SK-N-SH (cell line): ENCODE measurements at regions not wholly inside any gene's neighbourhood (a gene's known extent, or its start where the extent isn't known, plus 50 kb on each side); places are given as distances from the start of the nearest gene placed in this dataset.

ENCODE experiments used
- CTCF ChIA-PET: fragments of 300-600, 350-600 bp; formaldehyde crosslinking; extraction: SDS; loops from one replicate; lab custom pipeline; 2021; lab: Yijun Ruan, JAX
- POLR2A ChIA-PET: fragments of 350-600 bp; sonication (Branson Sonifier 250); formaldehyde crosslinking; extraction: SDS; loops from one replicate; lab custom pipeline; 2020; ENCODE audit warnings: antibody characterized with exemption, inconsistent platforms; lab: Yijun Ruan, JAX
- DNase-seq: peaks from one replicate; pipeline ENCODE4 v3.0.0; 2012
- H2AFZ ChIP-seq: fragments of 200-600 bp; sonication (generic); 2 replicates; pipeline ENCODE4 v1.8.1; 2016; ENCODE audit warnings: antibody characterized with exemption, mild to moderate bottlenecking, low read depth
- H3F3A ChIP-seq: fragments of 200-600 bp; sonication (generic); replicated peaks from 2 replicates; pipeline ENCODE3; 2016; ENCODE audit warnings: antibody characterized with exemption, mild to moderate bottlenecking; ENCODE audit not compliant: insufficient read depth
- H3K27ac ChIP-seq, 2 experiments: fragments of 200-500 bp in 1 of 2; fragments of 200-600 bp in 1 of 2; sonication (Bioruptor generic) in 1 of 2; sonication (generic), shearing (Covaris generic) in 1 of 2; 2 replicates each; pipeline versions ENCODE4 v1.5.1 to v1.6.1; 2014 to 2016; ENCODE audit warnings: low read depth in 2 of 2, inconsistent platforms in 1 of 2, low read length in 1 of 2, mild to moderate bottlenecking in 1 of 2, mixed read lengths in 1 of 2
- H3K27me3 ChIP-seq: fragments of 200-600 bp; sonication (generic), shearing (Covaris generic); 2 replicates; pipeline ENCODE4 v1.6.1; 2016; ENCODE audit warnings: mixed run types; ENCODE audit not compliant: insufficient read depth
- H3K36me3 ChIP-seq, 2 experiments: fragments of 200-500 bp in 1 of 2; fragments of 200-600 bp in 1 of 2; sonication (Bioruptor generic) in 1 of 2; sonication (generic) in 1 of 2; replicated peaks in 1 of 2; 2 replicates each; pipeline versions ENCODE3 to v1.5.1; 2014 to 2016; ENCODE audit warnings: low read length in 1 of 2, mild to moderate bottlenecking in 1 of 2; ENCODE audit not compliant: insufficient read depth in 2 of 2, control insufficient read depth in 1 of 2
- H3K4me1 ChIP-seq, 2 experiments: fragments of 200-500 bp in 1 of 2; fragments of 200-600 bp in 1 of 2; sonication (Bioruptor generic) in 1 of 2; sonication (generic), shearing (Covaris generic) in 1 of 2; 2 replicates each; pipeline versions ENCODE4 v1.5.1 to v1.6.1; 2014 to 2016; ENCODE audit warnings: low read depth in 1 of 2, low read length in 1 of 2, mixed run types in 1 of 2; ENCODE audit not compliant: insufficient read depth in 2 of 2, control insufficient read depth in 1 of 2
- H3K4me2 ChIP-seq: fragments of 200-600 bp; sonication (generic), shearing (Covaris generic); 2 replicates; pipeline ENCODE4 v1.6.1; 2017; ENCODE audit warnings: mixed run types
- H3K4me3 ChIP-seq, 2 experiments: fragments of 200-500 bp in 1 of 2; fragments of 200-600 bp in 1 of 2; sonication (Bioruptor generic) in 1 of 2; sonication (generic), shearing (Covaris generic) in 1 of 2; 2 replicates each; pipeline versions ENCODE4 v1.5.1 to v1.8.1; 2014 to 2016; ENCODE audit warnings: low read depth in 2 of 2, inconsistent platforms in 1 of 2, low read length in 1 of 2, mild to moderate bottlenecking in 1 of 2, mixed read lengths in 1 of 2, moderate library complexity in 1 of 2
- H3K79me2 ChIP-seq: fragments of 200-600 bp; sonication (generic); 2 replicates; pipeline ENCODE4 v1.8.1; 2017; ENCODE audit warnings: mild to moderate bottlenecking; ENCODE audit not compliant: insufficient read depth
- H3K9ac ChIP-seq: fragments of 200-600 bp; sonication (generic); 2 replicates; pipeline ENCODE4 v1.6.1; 2017; ENCODE audit warnings: mixed run types
- H3K9me2 ChIP-seq: fragments of 200-600 bp; sonication (generic); 2 replicates; pipeline ENCODE4 v1.6.1; 2017; ENCODE audit warnings: mixed run types
- H3K9me3 ChIP-seq: fragments of 200-600 bp; sonication (generic); 2 replicates; pipeline ENCODE4 v1.6.1; 2017; ENCODE audit warnings: mixed run types, mild to moderate bottlenecking, moderate library complexity
- H4K20me1 ChIP-seq: fragments of 200-600 bp; sonication (generic); 2 replicates; pipeline ENCODE4 v1.6.1; 2017; ENCODE audit warnings: mild to moderate bottlenecking, mixed run types; ENCODE audit not compliant: insufficient read depth
- CHD2 ChIP-seq: fragments of 150-350 bp; IDR thresholded peaks from 2 replicates; pipeline ENCODE4 v1.6.1; 2018; ENCODE audit warnings: low read length; ENCODE audit not compliant: partially characterized antibody
- EZH2phosphoT487 ChIP-seq: fragments of 200-600 bp; sonication (generic); IDR thresholded peaks from 2 replicates; pipeline ENCODE4 v1.6.1; 2017; ENCODE audit warnings: low read depth, mixed run types, mild to moderate bottlenecking, antibody characterized with exemption, moderate library complexity, borderline replicate concordance
- FOSL2 ChIP-seq: IDR thresholded peaks from 2 replicates; pipeline ENCODE4 v1.4.0; 2012; ENCODE audit warnings: low read depth, mild to moderate bottlenecking, moderate library complexity, borderline replicate concordance
- FOXM1 ChIP-seq: IDR thresholded peaks from 2 replicates; pipeline ENCODE4 v1.4.0; 2012; ENCODE audit warnings: low read depth, mild to moderate bottlenecking
- GABPA ChIP-seq: IDR thresholded peaks from 2 replicates; pipeline ENCODE4 v1.4.0; 2012; ENCODE audit warnings: low read depth, mild to moderate bottlenecking
- JUND ChIP-seq: IDR thresholded peaks from 2 replicates; pipeline ENCODE4 v1.4.0; 2012
- MEF2A ChIP-seq: IDR thresholded peaks from 2 replicates; pipeline ENCODE4 v1.4.0; 2012; ENCODE audit warnings: low read depth, borderline replicate concordance
- MXI1 ChIP-seq: IDR thresholded peaks from 2 replicates; pipeline ENCODE4 v1.6.1; 2012; ENCODE audit warnings: mild to moderate bottlenecking, low read depth, low read length, improper control_type of control experiment
- RAD21 ChIP-seq: IDR thresholded peaks from 2 replicates; pipeline ENCODE4 v1.6.1; 2012; ENCODE audit warnings: mild to moderate bottlenecking, low read length
- RCOR1 ChIP-seq: fragments of 150-350 bp; IDR thresholded peaks from 2 replicates; pipeline ENCODE4 v1.6.1; 2017; ENCODE audit warnings: antibody characterized with exemption, low read length
- RFX5 ChIP-seq: IDR thresholded peaks from 2 replicates; pipeline ENCODE4 v1.6.1; 2012; ENCODE audit warnings: mild to moderate bottlenecking, improper control_type of control experiment, low read length
- SMC3 ChIP-seq: IDR thresholded peaks from 2 replicates; pipeline ENCODE4 v1.6.1; 2012; ENCODE audit warnings: low read depth, low read length, improper control_type of control experiment
- TAF1 ChIP-seq: IDR thresholded peaks from 2 replicates; pipeline ENCODE4 v1.6.1; 2012; ENCODE audit warnings: low read depth, mild to moderate bottlenecking, low read length, moderate library complexity, borderline replicate concordance
- TCF12 ChIP-seq: IDR thresholded peaks from 2 replicates; pipeline ENCODE4 v1.4.0; 2012
- TEAD4 ChIP-seq: IDR thresholded peaks from 2 replicates; pipeline ENCODE4 v1.4.0; 2012; ENCODE audit warnings: mild to moderate bottlenecking, borderline replicate concordance; ENCODE audit not compliant: insufficient read depth
- WGBS: methylation state at CpG from one replicate; pipeline ENCODE4 v1.1.6; 2017; ENCODE audit warnings: low lambda C conversion rate; 5-methylcytosine and 5-hydroxymethylcytosine counted together
- TF ChIP-seq, protein P1 (sequence below): fragments of 200-600 bp; sonication (generic); IDR thresholded peaks from 2 replicates; pipeline ENCODE4 v1.6.1; 2017; ENCODE audit warnings: antibody characterized with exemption, mild to moderate bottlenecking, moderate library complexity
- TF ChIP-seq, protein P2 (sequence below): IDR thresholded peaks from 2 replicates; pipeline ENCODE4 v1.6.1; 2012; ENCODE audit warnings: mild to moderate bottlenecking, low read depth, low read length, moderate library complexity
- TF ChIP-seq, protein P3 (sequence below): IDR thresholded peaks from 2 replicates; pipeline ENCODE4 v1.4.0; 2012; ENCODE audit warnings: low read depth

DNA sequence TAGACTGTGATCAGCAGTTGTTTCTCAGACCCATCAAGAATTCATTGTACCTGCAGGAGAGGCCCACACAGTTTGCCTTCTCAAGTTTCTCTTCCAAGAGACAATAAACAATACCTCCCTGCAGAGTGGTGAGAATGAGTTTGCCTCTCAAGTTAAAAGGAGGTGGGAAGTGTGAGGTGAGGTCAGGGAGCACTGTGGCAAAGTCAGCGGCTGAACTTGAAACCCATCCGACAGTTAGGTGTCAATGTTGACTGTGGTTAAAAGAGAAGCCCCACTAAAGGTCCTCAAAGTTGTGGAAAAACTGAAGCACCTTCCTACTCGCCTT is 72.9 kb upstream of the TSC22D1 start:
- H2AFZ ChIP-seq = no peak overlapping the region

More for the DNA sequence above, 72.9 kb upstream of the TSC22D1 start:
- H3K4me1 ChIP-seq = 0 out of 4 replicates have a peak, but pooled peaks cover 0 to 8% of the 10 kb centered on the region in 2 experiments
- H3K4me2 ChIP-seq = no peak overlapping the region
- no peak overlapping the region for H3K27ac ChIP-seq
- TF ChIP-seq RFX5 = no peak
- no peak for TF ChIP-seq JUND
- no peak for TF ChIP-seq TCF12
- TF ChIP-seq, protein P1, sequence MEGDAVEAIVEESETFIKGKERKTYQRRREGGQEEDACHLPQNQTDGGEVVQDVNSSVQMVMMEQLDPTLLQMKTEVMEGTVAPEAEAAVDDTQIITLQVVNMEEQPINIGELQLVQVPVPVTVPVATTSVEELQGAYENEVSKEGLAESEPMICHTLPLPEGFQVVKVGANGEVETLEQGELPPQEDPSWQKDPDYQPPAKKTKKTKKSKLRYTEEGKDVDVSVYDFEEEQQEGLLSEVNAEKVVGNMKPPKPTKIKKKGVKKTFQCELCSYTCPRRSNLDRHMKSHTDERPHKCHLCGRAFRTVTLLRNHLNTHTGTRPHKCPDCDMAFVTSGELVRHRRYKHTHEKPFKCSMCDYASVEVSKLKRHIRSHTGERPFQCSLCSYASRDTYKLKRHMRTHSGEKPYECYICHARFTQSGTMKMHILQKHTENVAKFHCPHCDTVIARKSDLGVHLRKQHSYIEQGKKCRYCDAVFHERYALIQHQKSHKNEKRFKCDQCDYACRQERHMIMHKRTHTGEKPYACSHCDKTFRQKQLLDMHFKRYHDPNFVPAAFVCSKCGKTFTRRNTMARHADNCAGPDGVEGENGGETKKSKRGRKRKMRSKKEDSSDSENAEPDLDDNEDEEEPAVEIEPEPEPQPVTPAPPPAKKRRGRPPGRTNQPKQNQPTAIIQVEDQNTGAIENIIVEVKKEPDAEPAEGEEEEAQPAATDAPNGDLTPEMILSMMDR = no peak
- TF ChIP-seq TEAD4 = no peak
- no peak for TF ChIP-seq EZH2phosphoT487
- no peak for TF ChIP-seq FOSL2
- no peak for TF ChIP-seq TAF1
- TF ChIP-seq SMC3 = no peak
- TF ChIP-seq, protein P2, sequence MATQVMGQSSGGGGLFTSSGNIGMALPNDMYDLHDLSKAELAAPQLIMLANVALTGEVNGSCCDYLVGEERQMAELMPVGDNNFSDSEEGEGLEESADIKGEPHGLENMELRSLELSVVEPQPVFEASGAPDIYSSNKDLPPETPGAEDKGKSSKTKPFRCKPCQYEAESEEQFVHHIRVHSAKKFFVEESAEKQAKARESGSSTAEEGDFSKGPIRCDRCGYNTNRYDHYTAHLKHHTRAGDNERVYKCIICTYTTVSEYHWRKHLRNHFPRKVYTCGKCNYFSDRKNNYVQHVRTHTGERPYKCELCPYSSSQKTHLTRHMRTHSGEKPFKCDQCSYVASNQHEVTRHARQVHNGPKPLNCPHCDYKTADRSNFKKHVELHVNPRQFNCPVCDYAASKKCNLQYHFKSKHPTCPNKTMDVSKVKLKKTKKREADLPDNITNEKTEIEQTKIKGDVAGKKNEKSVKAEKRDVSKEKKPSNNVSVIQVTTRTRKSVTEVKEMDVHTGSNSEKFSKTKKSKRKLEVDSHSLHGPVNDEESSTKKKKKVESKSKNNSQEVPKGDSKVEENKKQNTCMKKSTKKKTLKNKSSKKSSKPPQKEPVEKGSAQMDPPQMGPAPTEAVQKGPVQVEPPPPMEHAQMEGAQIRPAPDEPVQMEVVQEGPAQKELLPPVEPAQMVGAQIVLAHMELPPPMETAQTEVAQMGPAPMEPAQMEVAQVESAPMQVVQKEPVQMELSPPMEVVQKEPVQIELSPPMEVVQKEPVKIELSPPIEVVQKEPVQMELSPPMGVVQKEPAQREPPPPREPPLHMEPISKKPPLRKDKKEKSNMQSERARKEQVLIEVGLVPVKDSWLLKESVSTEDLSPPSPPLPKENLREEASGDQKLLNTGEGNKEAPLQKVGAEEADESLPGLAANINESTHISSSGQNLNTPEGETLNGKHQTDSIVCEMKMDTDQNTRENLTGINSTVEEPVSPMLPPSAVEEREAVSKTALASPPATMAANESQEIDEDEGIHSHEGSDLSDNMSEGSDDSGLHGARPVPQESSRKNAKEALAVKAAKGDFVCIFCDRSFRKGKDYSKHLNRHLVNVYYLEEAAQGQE = no peak
- TF ChIP-seq RCOR1 = no peak
- TF ChIP-seq CHD2 = no peak
- TF ChIP-seq, protein P3, sequence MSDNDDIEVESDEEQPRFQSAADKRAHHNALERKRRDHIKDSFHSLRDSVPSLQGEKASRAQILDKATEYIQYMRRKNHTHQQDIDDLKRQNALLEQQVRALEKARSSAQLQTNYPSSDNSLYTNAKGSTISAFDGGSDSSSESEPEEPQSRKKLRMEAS = no peak
- no peak for TF ChIP-seq GABPA
- no peak for TF ChIP-seq MXI1
- TF ChIP-seq MEF2A = no peak
- TF ChIP-seq FOXM1 = no peak
- no peak for TF ChIP-seq RAD21
- H3K9me2 ChIP-seq = no peaks in the 10 kb centered on the region
- ChIA-PET POLR2A (no interaction called here), CTCF (no interaction called here)
- no peaks in the 10 kb centered on the region for H3K79me2 ChIP-seq
- no peaks in the 10 kb centered on the region for H3K36me3 ChIP-seq
- no peak overlapping the region for H3K9ac ChIP-seq
- 91% methylated on average over 3 of the region's 3 CpGs for WGBS
- H3F3A ChIP-seq = peaks cover 18% of the 10 kb centered on the region
- no peaks in the 10 kb centered on the region for H3K27me3 ChIP-seq
- no peaks in the 10 kb centered on the region for H4K20me1 ChIP-seq
- DNase-seq = no peak
- H3K9me3 ChIP-seq = no peaks in the 10 kb centered on the region
- no peak overlapping the region for H3K4me3 ChIP-seq
